ENCODE measurements at regions not wholly inside any gene's neighbourhood (a gene's known extent, or its start where the extent isn't known, plus 50 kb on each side); places are given as distances from the start of the nearest gene placed in this dataset.
"Not testable (repeated sequence)": the region's sequence is repeated elsewhere in the genome, so short reads cannot be mapped to it uniquely, and the experiment has no call there.

GRCh38 chr1:194473766-194474165 lies 1287.4 kb upstream of the B3GALT2 start:
- DNase-seq: no peak

- no peak for DNase-seq
Observed at GRCh38 chr1:194469282-194469681, 1282.9 kb upstream of the B3GALT2 start.

- DNase-seq: no peak
Observed at GRCh38 chr1:194466706-194467105, 1280.3 kb upstream of the B3GALT2 start.

DNA sequence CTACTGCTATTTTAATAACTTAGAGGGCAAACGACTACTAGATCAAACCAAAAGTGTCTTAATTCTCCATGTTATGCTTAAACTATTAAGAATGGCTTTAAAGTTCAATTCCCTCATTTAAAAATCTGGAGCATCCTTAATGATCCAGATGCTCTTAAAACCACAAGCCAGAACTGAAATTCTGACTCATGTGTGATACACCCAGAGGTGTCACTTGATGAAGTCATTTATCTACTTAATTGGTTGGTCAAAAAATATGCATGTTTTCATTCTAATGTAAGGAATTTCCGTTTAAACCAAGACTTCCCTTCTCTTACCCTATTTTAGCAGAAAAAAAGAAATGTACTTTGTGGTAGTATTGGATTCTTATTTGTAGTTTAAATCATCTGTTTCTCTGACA lies 1261.2 kb upstream of the B3GALT2 start:
- no peak for DNase-seq

DNA sequence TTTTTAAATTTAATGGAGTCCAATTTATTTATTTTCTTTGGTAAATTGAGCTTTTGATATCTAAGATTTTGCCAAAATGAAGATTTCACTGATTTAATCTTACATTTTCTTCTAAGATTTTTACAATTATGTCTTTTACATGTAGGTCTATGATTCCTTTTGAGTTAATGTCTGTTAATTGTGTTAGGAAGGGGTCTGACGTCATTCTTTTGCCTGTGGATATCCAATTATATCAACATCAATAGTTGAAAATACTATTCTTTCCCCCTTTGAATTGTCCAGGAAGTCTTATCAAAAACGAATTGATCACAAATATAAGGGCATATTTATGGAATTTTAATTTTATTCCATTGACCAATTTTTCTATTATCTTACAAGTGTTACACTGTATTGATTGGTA lies 1258.8 kb upstream of the B3GALT2 start:
- no peak for DNase-seq

DNA sequence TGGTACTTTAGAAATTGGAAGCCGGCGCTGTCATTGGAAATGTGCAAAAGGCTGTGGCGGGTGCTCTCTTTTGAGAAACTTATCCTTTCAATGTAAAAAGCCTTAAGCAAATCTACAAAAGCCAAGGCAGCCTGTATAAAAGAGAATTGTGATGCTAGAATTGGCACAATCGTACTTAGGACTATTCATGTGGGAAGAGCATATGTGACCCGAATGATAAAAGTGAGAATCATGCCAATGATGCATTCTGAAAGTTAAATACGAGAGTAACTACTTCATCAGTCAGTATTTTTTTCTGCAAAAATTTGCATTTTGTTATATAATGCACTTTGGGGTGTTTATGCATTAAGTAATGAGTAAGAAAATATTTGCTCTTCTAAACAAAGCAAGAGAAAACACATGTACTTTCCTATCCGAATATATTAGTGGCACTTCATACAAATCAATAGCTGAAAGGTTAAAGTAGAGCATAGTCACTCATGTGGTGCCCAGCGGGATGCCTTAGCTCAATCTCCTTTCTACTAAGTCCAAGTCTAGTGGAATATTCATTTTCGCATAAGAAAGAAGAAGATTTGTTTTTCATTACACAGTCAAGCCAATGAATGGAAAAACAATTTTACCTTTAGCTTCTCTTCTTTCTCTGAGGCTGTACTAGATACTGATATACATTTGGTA lies 1256.6 kb upstream of the B3GALT2 start:
- no peak for DNase-seq

GRCh38 chr1:194437135-194437534 lies 1250.7 kb upstream of the B3GALT2 start:
- DNase-seq: no peak

DNA sequence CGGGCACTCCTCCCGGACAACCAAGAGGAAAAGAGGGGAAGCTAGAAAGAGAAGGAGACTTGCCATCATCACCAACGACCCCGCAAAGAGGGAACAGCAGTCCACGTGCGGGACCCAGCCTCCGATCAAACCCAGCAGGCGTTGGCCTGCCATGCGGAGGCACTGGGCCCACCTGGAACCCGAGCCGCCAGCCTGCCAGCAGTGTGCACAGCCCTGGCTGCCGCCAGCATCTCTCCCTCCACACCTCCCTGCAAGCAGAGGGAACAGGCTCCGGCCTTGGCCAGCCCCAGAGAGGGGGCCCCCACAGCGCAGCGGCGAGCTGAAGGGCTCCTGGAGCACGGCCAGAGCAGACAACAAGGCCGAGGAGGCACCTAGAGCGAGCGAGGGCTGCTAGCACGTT lies 1244.7 kb upstream of the B3GALT2 start:
- no peak for DNase-seq

- DNase-seq: no peak
Observed at GRCh38 chr1:194420706-194421105, 1234.3 kb upstream of the B3GALT2 start.

- no peak for DNase-seq
Observed at GRCh38 chr1:194419721-194420120, 1233.3 kb upstream of the B3GALT2 start.

DNA sequence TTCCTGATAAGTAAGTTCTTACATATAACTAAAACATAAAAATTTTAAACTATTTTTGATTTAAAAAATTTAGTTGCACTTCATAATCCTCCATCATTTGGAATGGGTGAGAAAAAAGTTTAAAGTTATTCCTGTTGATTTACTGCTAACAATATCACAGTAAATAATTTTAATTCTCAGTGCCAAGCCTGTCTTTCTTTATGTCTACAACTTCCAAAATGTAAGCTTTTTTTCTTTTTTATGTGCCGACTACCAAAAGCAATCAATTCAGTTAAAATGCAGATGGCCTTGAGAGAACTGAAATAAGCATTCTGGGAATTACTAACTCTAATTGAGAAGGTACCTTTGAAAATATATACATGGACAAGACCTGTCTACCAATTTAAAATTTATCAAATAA lies 1224.3 kb upstream of the B3GALT2 start:
- DNase-seq: no peak

- not testable (repeated sequence) for DNase-seq
Observed at GRCh38 chr1:194407238-194407637, 1220.8 kb upstream of the B3GALT2 start.

DNA sequence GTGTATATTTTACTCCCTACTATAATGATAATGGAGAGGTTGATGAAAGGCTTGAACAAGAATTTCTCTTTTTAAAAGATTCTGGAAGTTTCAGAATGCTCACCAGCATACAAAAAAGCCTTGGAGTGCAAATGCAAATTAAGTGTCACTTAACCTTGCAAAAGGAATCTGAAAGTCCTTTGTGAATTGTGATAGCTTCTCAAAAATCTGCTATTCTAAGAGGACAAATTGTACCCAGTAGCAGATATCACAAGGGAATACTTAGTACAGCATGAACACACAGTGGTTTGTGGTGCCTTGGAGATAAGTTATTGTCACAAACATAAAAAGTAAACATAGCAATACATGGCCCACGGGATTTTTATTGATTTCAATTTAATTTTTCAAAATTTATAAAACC lies 1208.3 kb upstream of the B3GALT2 start:
- DNase-seq: no peak

- DNase-seq: no peak
Observed at GRCh38 chr1:194387531-194387930, 1201.1 kb upstream of the B3GALT2 start.

- no peak for DNase-seq
Observed at GRCh38 chr1:194378517-194378916, 1192.1 kb upstream of the B3GALT2 start.

- DNase-seq: no peak
Observed at GRCh38 chr1:194374649-194375048, 1188.2 kb upstream of the B3GALT2 start.

DNA sequence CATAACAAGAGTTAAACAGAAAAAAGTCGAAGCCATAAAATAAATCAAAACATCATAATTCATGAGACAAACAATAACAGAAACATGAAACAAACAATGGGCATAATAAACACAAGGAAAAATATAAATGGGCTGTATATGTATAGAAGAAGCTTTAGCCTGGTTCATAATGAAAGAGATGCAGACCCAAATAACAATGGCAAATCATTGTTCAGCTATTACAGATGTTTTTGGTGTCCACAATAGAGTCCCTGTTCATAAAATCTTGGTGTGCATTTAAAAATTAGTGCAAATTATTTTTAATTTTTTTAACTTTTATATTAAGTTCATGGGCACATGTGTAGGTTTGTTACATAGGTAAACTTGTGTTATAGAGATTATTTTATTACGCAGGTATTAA lies 1185.9 kb upstream of the B3GALT2 start:
- no peak for DNase-seq

- no peak for DNase-seq
Observed at GRCh38 chr1:194369622-194370021, 1183.2 kb upstream of the B3GALT2 start.

DNA sequence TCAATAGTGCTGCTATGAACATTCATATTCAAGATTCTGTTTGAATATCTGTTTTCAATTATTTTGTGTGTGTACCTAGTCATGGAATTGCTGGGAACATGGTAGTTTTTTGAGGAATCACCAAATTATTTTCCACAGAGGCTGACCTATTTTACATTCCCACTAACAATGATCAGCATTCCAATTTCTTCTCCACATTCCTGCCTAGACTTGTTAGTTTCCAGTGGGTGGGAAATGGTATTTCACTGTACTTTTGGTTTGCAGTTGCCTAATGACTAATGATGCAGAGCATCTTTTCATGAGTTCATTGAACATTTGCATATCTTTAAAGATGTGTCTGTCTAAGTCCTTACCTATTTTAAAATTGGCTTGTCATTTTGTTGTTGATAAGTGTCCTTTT lies 1182.6 kb upstream of the B3GALT2 start:
- DNase-seq: no peak

DNA sequence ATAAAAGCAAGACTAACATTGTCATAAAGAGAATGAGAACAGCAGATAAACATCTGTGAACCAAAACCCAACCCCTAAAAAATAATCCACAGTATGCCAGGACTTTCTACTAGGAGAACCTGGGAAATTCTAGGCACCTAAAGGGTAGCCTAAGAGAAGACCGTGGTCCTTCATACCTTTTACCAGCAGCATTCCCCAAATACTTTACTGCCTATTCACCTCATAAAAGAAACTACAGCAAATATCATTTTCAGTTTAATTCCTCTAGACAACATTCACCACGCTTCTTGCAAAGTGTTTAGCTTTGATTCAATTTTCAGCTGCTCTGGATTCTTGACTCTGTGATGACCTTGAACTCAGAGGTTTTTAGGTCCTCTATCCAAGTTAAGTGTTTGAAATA lies 1180.7 kb upstream of the B3GALT2 start:
- DNase-seq: no peak

DNA sequence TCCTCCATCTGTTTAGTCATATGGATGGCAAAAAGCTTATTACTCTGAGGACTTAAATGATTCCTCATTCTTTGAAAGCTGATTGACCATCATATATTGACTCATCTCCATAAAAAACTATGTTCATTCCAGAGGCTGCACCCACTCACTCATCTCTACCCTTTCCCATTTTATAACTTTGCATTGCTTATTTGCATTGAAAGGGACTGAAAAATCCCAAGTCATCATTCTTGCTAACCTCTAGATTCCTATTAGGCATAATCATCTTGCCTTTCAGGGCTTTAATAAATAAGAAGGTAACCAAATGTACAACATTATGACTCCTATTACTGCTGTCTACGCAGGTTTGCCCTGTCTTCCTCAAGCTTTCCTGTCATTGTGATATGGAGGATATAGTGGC lies 1180.3 kb upstream of the B3GALT2 start:
- no peak for DNase-seq

DNA sequence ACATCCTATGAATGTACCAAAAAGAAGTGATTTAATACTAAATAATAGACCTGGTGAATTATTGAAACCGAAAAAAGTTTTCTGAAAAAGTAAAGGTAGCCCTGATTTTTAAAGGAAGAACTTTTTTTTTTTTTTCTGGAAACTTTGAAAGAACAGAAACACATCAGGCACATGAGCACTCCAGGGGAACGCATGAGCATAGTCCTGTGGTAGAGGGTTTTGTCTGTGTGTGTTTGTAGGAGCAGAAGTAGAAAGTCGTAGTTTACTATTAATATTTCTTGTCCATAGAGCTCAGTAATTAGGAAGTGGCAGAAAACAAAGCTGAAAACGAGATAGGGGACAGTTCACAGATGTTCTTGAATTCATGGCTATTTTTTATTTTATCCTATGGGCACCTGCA lies 1175.9 kb upstream of the B3GALT2 start:
- no peak for DNase-seq

- DNase-seq: no peak
Observed at GRCh38 chr1:194361374-194362131, 1175.1 kb upstream of the B3GALT2 start.

GRCh38 chr1:194358208-194358581 lies 1171.8 kb upstream of the B3GALT2 start:
- DNase-seq: no peak
